Stimulated activated CD8-positive, alpha-beta memory T cell treated with anti-CD3 and anti-CD28 coated beads, Interleukin-4, amount 100 ng/mL, for 24 hours (primary cell): ENCODE measurements at regions not wholly inside any gene's neighbourhood (a gene's known extent, or its start where the extent isn't known, plus 50 kb on each side); places are given as distances from the start of the nearest gene placed in this dataset.
A peak's percentile ranks its signal among the peaks of the same experiment; 100 is the strongest.
"Not testable (repeated sequence)": the region's sequence is repeated elsewhere in the genome, so short reads cannot be mapped to it uniquely, and the experiment has no call there.

Experiments
- DNase-seq: peaks from one replicate; pipeline ENCODE4 v3.0.0-alpha.2; 2020; ENCODE audit warnings: low read depth

DNA sequence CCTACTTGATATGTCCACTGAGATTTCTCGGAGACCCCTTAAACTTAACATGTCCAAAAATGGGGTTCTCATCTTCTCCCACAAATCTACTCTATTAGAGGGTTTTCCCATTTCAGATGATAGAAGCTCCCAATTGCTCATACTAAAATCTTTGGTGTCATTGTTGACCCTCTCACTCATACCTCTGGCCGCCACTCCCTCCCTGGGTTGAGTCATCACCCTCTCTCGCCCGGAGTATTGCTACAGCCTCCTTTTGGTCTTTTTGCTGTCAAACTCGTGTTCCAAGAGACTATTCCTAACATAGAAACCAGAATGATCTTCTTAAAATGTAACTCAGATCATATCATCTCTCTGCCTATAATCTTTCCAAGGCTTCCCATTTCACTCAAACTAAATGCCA is 91.0 kb upstream of the GNAQ start:
- no peak for DNase-seq

DNA sequence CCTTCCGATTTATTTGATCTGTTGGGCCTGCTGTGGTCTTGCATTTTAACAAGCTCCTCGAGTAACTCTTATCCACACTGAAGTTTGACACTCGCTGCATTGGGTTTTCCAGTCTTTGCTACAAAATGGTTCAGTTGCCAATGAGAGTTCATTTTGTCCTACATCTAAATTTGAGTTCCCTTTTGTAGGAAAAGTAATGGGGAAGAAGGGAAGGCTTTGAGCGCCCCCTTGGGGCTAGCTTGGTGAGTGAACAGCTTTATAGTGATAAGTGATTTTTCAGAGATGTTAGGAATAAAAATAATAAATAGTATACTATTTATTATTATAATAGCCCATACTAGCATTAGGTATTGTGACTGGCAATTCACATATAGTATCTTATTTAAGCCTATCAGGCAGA is 89.9 kb upstream of the GNAQ start:
- DNase-seq = peak; percentile 22

DNA sequence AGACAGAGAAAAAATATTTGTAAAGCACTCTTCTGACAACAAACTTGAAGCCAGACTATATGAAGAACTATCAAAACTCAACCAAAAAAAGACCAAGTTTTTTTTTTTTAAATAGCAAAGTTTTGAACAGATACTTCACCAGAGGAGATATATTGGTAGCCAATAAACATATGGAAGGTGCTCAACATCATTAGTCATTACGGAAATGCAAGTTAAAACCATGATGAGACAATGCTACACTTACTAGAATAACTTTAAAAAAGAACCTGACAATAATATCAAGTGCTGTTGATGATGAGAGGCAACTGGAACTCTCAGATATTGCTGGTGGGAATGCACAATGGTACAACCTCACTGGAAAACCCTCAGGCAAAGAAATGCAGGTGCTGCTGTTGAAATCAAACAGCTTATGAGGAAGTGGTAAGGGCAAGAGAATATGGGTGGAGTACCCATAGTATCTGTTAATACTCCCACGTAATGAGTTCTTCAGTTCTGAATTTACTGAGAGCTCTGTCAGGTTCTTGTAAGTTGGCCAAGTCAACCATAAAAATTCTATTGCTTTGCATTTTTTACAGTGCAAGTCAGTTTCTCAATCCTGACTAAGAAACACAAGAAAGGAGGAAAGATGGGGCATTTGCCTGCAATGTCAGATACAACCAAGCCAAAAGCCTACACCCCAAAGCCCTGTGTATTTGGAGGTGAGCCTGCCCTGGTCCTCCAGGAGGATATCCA is 87.3 kb upstream of the GNAQ start:
- no peak for DNase-seq

DNA sequence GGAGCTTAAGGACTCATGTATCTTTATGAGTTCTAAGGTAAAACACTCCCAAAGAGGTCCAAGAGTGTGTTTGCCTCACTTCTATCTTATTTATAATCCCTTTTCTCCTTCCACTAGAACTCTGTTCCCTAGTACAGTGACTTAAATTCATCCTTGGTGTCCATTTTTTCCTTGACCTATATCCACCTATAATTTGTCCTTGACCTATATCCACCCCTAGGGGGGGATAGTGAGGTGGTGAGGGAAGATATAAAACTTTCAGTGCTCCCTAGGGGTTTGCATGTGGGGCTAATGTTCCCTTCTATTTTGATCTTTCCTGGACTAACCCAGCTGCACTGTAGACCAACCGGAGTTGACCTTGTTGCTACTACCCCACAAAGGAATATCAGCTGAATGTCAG is 83.5 kb upstream of the GNAQ start:
- no peak for DNase-seq

DNA sequence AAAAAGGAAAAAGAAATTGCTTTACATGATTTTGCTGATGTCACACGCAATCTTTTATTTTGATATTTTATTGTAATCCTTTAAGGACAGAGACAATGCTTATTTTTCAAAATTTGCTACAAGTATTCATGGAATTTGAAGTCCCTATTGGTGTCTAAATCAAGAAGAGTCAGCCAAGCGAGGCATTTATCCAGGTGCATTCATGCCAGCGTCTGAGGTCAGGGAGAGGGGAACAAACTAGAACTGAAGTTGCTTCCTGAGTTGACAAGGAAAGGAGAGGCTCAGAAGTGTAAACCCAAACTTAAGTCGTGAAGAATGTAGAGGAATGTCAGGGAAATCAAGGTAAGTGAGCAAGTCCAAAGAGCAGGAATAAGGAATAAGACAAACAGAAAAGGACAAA is 83.0 kb upstream of the GNAQ start:
- no peak for DNase-seq

DNA sequence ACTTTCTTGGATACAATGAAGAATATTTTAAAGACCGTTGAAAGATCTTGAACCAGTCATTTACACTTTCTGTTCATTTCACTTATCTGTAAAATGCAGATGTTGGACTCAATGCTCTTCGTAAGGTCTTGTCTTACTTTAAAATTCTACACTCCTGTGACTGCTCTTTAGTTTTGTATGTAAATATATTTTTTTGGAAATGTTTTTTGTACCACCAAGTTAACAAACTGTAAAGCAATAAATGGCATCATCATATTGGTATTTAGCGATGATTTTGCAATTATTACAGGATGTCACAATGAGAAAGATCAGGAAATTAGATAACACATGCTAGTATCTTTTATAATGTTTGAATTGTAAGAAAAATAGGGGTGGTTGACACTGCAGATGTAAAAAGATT is 80.8 kb upstream of the GNAQ start:
- no peak for DNase-seq

DNA sequence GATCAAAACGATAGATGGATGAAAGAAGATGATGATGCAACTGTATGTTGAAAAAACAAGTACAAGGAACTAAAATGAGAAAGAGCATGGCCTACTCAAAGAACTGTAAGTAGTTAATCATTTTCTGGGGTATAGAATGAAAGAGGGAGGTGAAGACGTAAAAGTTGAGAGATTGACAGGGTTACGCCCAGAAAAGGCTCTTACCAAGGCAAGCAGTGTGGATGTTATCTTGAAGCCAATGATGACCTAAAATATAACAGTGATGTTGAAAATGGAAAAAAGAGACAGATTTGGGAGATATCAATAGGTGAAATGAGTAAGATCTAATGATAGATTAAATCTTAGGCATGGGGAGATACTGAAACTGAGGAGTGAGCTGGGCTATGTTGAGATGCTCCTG is 80.4 kb upstream of the GNAQ start:
- DNase-seq = no peak

DNA sequence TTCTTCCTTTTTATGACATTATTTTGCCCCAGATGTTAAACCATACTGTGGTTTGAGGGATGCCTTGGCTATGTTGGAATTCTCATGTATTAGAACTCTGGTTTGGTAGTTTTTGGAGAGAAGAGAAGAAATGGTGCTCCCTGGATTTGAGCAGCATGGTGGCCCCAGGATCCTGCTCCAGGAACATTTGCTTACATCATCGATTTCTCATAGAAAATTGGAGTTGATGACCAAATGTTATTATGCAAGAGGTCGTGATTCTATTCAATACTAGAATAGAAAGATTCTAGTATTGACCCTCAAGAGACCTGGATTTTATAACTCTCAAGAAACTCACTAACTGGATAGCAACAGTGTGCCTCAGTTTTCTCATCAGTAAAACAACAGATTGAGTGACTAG is 77.5 kb upstream of the GNAQ start:
- DNase-seq = no peak

DNA sequence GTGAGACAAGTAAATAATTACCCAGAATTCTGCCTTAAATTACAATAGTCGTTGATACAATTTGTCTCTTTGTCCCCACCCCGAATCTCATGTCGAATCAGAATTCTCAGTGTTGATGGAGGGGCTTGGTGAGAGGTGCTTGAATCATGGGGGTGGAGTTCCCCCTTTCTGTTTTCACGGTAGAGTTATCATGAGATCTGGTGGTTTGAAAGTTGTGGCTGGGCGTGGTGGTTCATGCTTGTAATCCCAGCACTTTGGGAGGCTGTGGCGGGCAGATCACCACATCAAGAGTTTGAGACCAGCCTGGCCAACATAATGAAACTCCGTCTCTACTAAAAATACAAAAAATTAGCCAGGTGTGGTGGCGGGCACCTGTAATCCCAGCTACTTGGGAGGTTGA is 75.0 kb upstream of the GNAQ start:
- DNase-seq = not testable (repeated sequence)

DNA sequence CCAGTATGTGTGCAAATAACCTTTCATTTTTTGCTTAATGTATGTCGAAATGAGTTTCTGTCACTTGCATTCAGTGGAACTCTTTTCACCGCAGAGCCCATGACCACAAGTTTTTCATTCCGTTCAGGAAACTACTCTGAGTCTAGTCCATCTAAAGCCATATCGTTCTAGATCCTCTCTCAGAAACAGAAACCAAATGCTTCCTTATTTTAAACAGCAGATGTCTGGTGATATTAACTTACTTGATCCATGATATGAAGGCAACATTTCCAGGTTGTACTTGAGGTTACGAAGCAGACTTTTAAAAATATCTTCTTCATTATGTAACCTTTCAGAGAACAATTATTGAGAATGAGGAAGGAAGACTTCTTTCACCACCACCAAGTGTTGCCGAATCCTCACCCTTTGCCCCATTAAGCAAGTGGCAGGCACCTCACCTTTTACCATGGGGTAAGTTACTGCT is 72.4 kb upstream of the GNAQ start:
- no peak for DNase-seq

DNA sequence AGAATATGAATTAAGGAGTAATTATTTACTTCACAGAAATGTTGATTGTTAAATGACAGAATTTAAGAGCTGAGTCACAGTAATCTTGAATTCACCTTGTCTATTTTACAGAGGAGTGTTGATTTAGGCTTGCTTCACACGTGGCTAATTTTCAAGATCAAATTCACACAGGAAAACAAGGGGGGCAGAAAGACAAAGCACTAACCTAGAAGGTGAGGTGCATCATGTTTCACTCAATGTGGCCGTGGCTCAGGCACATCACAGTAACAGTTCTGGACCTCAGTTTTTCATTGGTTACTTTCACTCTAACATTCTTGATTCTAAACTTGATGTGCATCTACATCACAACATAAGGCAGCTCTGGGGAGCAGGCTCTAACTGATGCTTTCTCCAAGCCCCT is 69.6 kb upstream of the GNAQ start:
- no peak for DNase-seq

DNA sequence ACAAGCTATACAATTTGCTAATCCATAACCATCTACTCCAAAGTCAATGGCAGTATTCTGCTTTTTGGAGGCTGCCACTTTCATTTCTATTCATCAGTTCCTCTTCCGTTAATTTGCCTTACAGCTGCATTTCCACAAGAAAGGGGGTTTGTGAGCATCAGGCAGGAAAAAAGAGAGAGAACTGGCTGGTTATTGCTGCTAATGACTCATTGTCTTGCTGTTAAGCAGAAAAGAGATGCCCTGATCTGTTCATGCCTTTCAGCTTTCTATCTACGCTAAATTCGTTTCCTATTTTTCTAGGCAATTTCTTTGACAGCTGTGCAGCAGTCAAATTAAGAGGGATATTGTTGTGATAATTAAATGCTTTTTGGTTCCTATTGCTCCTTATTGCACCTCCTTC is 65.9 kb upstream of the GNAQ start:
- DNase-seq = no peak

DNA sequence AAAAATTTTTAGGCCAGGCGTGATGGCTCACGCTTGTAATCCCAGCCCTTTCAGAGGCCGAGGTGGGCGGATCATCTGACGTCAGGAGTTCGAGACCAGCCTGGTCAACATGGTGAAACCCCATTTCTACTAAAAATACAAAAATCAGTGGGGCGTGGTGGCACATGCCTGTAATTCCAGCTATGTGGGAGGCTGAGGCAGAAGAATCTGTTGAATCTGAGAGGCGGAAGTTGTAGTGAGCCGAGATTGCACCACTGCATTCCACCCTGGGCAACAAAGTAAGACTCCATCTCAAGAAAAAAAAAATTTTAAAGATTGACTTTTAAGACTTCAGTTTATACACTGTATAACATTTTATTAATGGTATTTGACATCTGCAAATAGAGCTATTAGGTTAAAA is 60.1 kb upstream of the GNAQ start:
- no peak for DNase-seq

DNA sequence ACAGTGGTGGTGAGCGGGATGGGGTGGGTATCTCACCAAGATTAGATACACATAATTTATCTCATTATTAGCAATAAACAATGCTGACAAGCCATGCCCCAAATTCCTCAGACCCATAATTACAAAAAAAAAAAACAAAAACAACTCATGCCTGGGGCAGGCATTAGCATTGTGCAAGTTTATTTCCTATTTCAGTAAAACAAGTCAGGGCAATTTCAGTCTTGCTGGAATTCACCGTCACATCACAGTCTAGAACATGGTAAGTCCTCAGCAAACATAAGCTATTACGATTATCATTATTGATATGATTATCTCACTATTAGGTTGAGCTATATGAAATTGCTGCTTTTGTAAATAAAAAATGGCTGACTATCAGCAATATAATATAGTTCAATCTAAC is 57.5 kb upstream of the GNAQ start:
- DNase-seq = no peak

DNA sequence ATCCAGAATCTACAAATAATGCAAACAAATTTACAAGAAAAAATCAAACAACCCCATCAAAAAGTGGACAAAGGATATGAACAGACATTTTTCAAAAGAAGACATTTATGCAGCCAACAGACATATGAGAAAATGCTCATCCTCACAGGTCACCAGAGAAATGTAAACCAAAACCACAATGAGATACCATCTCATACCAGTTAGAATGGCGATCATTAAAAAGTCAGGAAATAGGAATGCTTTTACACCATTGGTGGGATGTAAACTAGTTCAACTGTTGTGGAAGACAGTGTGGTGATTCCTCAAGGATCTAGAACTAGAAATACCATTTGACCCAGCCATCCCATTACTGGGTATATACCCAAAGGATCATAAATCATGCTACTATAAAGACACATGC is 56.6 kb upstream of the GNAQ start:
- DNase-seq = not testable (repeated sequence)
